ENCODE measurements at regions not wholly inside any gene's neighbourhood (a gene's known extent, or its start where the extent isn't known, plus 50 kb on each side); places are given as distances from the start of the nearest gene placed in this dataset.

DNA sequence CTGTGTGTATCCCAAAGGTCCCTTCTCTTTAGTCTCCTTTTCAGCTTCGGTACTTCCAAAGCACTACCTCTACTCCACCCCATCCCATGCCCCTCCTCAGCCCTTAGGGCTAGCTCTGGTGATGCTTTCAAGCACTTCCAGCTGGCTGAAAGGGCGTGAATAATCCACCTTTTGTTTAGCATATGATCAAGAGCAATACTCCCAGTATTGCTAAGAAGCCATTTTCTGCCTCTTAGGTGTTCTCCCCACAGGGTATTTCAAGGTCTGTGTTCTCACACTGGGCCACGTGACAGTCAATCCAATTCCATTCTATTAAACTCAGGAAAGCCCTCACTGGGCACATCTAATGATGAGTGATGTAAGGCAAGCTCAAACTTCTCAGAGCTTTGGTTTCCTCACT lies 298.5 kb upstream of the PROX1 start:
- ChIA-PET POLR2A (interaction anchor here (0.6 to 0.7 kb wide), 2 partner anchors 59 to 1321 kb away, joined by 3 read pairs; no protein-coding TSS in a partner anchor), CTCF (interaction anchor here (0.6 to 1.0 kb wide), 2 partner anchors 391 to 434 kb away, joined by 3 to 4 read pairs; no protein-coding TSS in a partner anchor)
- no peak for TF ChIP-seq CTCF (IDR thresholded peaks at IDR 0.05; ENCODE audit: unreplicated experiment)
- H3K9me3 Mint-ChIP-seq (ENCODE audit: unreplicated experiment): no peaks in the 10 kb centered on the region
- no peaks in the 10 kb centered on the region for H3K4me1 Mint-ChIP-seq (ENCODE audit: insufficient read depth, unreplicated experiment)
- no peaks in the 10 kb centered on the region for H3K27me3 Mint-ChIP-seq (ENCODE audit: insufficient read depth, unreplicated experiment)
- no TSS peak for BruUV-seq (replicated peaks)
- no peak overlapping the region for H3K4me3 Mint-ChIP-seq (ENCODE audit: unreplicated experiment)
- H3K36me3 Mint-ChIP-seq (ENCODE audit: insufficient read depth, unreplicated experiment): no peaks in the 10 kb centered on the region
- no peak for DNase-seq (ENCODE audit: unreplicated experiment)
- H3K27ac Mint-ChIP-seq (ENCODE audit: low read depth, unreplicated experiment): no peak overlapping the region
- intact Hi-C loops (cut with micrococcal nuclease): no loop called here

DNA sequence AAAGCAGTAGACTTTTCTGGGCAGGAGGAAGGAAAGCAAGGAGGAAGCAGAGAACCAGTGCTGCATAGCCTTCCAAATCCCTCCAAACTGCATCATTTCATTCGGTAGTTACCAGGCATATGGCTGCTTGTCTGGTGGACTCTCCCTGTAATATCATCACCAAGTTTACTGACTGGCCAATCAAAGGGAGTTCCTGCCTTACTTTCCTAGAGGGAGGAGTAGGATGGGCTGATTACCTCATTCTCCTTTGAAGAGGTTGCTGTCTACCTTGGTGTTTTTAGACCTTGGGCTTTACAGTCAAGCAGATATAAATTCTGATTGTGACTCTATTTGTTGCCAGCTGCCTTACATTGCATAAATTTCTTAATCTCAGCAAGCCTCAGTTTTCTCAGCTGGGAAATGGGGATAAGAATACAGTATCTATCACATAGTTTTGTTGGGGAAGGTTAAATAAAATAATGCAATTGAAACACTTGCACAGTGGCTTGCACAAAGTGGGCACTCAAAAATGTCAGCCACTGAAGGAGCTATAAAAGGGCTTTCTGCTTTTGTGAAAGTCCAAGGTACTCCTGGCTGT lies 297.3 kb upstream of the PROX1 start:
- BruUV-seq (replicated peaks): no TSS peak
- no peaks in the 10 kb centered on the region for H3K9me3 Mint-ChIP-seq (ENCODE audit: unreplicated experiment)
- intact Hi-C loops (cut with micrococcal nuclease): no loop called here
- H3K4me3 Mint-ChIP-seq (ENCODE audit: unreplicated experiment): no peak overlapping the region
- no peak for TF ChIP-seq CTCF (IDR thresholded peaks at IDR 0.05; ENCODE audit: unreplicated experiment)
- H3K27ac Mint-ChIP-seq (ENCODE audit: low read depth, unreplicated experiment): no peak overlapping the region
- no peaks in the 10 kb centered on the region for H3K4me1 Mint-ChIP-seq (ENCODE audit: insufficient read depth, unreplicated experiment)
- CTCF ChIA-PET: interaction anchor here (0.6 to 0.8 kb wide), 2 partner anchors 9 to 433 kb away, joined by 3 to 4 read pairs; no protein-coding TSS in a partner anchor
- DNase-seq (ENCODE audit: unreplicated experiment): no peak
- no peaks in the 10 kb centered on the region for H3K36me3 Mint-ChIP-seq (ENCODE audit: insufficient read depth, unreplicated experiment)
- POLR2A ChIA-PET: no interaction called here
- no peaks in the 10 kb centered on the region for H3K27me3 Mint-ChIP-seq (ENCODE audit: insufficient read depth, unreplicated experiment)

DNA sequence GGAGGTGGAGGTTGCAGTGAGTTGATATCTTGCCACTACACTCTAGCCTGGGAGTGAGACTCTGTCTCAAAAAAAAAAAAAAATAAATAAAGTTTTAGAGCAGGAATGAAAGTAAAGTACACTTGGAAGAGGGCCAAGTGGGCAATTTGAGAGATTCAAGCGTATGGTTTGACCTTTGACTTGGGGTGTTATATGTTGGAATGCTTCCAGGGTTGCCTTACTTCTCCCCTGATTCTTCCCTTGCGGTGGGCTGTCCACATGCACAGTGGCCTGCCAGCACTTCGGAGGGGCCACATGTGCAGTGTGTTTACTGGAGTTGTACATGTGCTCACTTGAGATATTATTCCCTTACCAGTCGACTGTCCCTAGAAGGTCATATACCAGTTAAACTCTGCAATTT lies 295.5 kb upstream of the PROX1 start:
- CTCF ChIA-PET: no interaction called here
- no TSS peak for BruUV-seq (replicated peaks)

DNA sequence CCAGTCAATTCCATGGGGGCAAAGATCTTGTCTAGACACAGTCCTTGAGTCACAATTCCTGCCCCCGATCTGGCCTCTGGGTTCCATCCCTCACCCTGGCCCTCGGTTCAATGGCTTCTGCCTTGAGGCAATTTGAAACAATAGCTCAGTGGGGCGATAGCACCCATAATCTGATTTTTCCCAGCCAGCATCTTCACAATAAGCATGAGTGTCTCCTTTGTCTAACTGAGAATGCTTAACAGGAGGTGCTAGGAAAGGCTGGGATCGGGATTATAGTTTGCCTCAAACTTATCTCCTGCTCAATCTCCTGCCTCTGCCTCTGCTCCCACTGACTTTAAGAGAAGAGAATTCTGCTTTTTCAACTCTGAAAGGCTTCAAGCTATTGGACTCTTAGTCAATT lies 293.9 kb upstream of the PROX1 start:
- POLR2A ChIA-PET: no interaction called here

More for the DNA sequence above, 295.5 kb upstream of the PROX1 start:
- H3K27ac Mint-ChIP-seq (ENCODE audit: low read depth, unreplicated experiment): no peak overlapping the region
- H3K4me3 Mint-ChIP-seq (ENCODE audit: unreplicated experiment): no peak overlapping the region
- intact Hi-C loops (cut with micrococcal nuclease): no loop called here
- POLR2A ChIA-PET: interaction anchor here (0.7 kb wide), 1 partner anchor 84 kb away, joined by 3 read pairs; no protein-coding TSS in a partner anchor
- no peaks in the 10 kb centered on the region for H3K36me3 Mint-ChIP-seq (ENCODE audit: insufficient read depth, unreplicated experiment)
- H3K9me3 Mint-ChIP-seq (ENCODE audit: unreplicated experiment): no peaks in the 10 kb centered on the region
- H3K27me3 Mint-ChIP-seq (ENCODE audit: insufficient read depth, unreplicated experiment): no peaks in the 10 kb centered on the region
- no peak for DNase-seq (ENCODE audit: unreplicated experiment)
- TF ChIP-seq CTCF (IDR thresholded peaks at IDR 0.05; ENCODE audit: unreplicated experiment): no peak
- no peaks in the 10 kb centered on the region for H3K4me1 Mint-ChIP-seq (ENCODE audit: insufficient read depth, unreplicated experiment)

More for the DNA sequence above, 293.9 kb upstream of the PROX1 start:
- Mint-ChIP-seq H3K9me3 (ENCODE audit: unreplicated experiment) (no peaks in the 10 kb centered on the region), H3K27me3 (ENCODE audit: insufficient read depth, unreplicated experiment) (peaks cover 3% of the 10 kb centered on the region), H3K4me3 (ENCODE audit: unreplicated experiment) (no peak overlapping the region), H3K27ac (ENCODE audit: low read depth, unreplicated experiment) (no peak overlapping the region), H3K4me1 (ENCODE audit: insufficient read depth, unreplicated experiment) (no peaks in the 10 kb centered on the region), H3K36me3 (ENCODE audit: insufficient read depth, unreplicated experiment) (no peaks in the 10 kb centered on the region)
- intact Hi-C loops (cut with micrococcal nuclease): no loop called here
- no peak for TF ChIP-seq CTCF (IDR thresholded peaks at IDR 0.05; ENCODE audit: unreplicated experiment)
- BruUV-seq (replicated peaks): no TSS peak
- DNase-seq (ENCODE audit: unreplicated experiment): no peak
- CTCF ChIA-PET: interaction anchor here (0.6 to 0.8 kb wide), 2 partner anchors 16 to 432 kb away, joined by 3 read pairs; no protein-coding TSS in a partner anchor

All from MCF 10A (cell line).